HG03097 (cell line): ENCODE measurements at regions not wholly inside any gene's neighbourhood (a gene's known extent, or its start where the extent isn't known, plus 50 kb on each side); places are given as distances from the start of the nearest gene placed in this dataset.
"Not testable (repeated sequence)": the region's sequence is repeated elsewhere in the genome, so short reads cannot be mapped to it uniquely, and the experiment has no call there.

Experiments used
- ATAC-seq: cut with Tn5 transposase; IDR thresholded peaks from one replicate; pipeline ENCODE4 v1.9.1; 2021; ENCODE audit not compliant: unreplicated experiment, low FRiP score

- no peak for ATAC-seq
Measured at GRCh38 chr5:102068870-102069269, 227.2 kb downstream of the SLCO4C1 start.

- ATAC-seq, result no peak
Measured at GRCh38 chr5:102049517-102049916, 246.6 kb downstream of the SLCO4C1 start.

- no peak for ATAC-seq
Measured at GRCh38 chr5:102048940-102049339, 247.1 kb downstream of the SLCO4C1 start.

GRCh38 chr5:102047073-102047472 is 249.0 kb downstream of the SLCO4C1 start:
- not testable (repeated sequence) for ATAC-seq

GRCh38 chr5:102040326-102040725 is 255.8 kb downstream of the SLCO4C1 start:
- no peak for ATAC-seq

- ATAC-seq, result no peak
Measured at GRCh38 chr5:102036927-102037326, 259.2 kb downstream of the SLCO4C1 start.

- ATAC-seq, result no peak
Measured at GRCh38 chr5:102031711-102032110, 264.4 kb downstream of the SLCO4C1 start.

GRCh38 chr5:102018690-102019089 is 277.4 kb downstream of the SLCO4C1 start:
- no peak for ATAC-seq

GRCh38 chr5:102018279-102018678 is 277.8 kb downstream of the SLCO4C1 start:
- ATAC-seq, result no peak

- ATAC-seq, result no peak
Measured at GRCh38 chr5:102014371-102014770, 281.7 kb downstream of the SLCO4C1 start.

GRCh38 chr5:102010644-102011043 is 285.4 kb downstream of the SLCO4C1 start:
- no peak for ATAC-seq

GRCh38 chr5:101997235-101997634 is 298.8 kb downstream of the SLCO4C1 start:
- no peak for ATAC-seq

- ATAC-seq, result no peak
Measured at GRCh38 chr5:101995585-101995984, 300.5 kb downstream of the SLCO4C1 start.

GRCh38 chr5:101991486-101991885 is 304.6 kb downstream of the SLCO4C1 start:
- no peak for ATAC-seq

GRCh38 chr5:101989659-101990058 is 306.4 kb downstream of the SLCO4C1 start:
- ATAC-seq, result no peak

- ATAC-seq, result peak; percentile 62
Measured at GRCh38 chr5:101977729-101978345, 318.2 kb downstream of the SLCO4C1 start.

- ATAC-seq, result no peak
Measured at GRCh38 chr5:101976933-101977332, 319.2 kb downstream of the SLCO4C1 start.

- no peak for ATAC-seq
Measured at GRCh38 chr5:101969742-101970141, 326.3 kb downstream of the SLCO4C1 start.

- no peak for ATAC-seq
Measured at GRCh38 chr5:101966476-101966875, 329.6 kb downstream of the SLCO4C1 start.

GRCh38 chr5:101955891-101956290 is 340.2 kb downstream of the SLCO4C1 start:
- no peak for ATAC-seq

GRCh38 chr5:101950019-101950418 is 346.1 kb downstream of the SLCO4C1 start:
- no peak for ATAC-seq

GRCh38 chr5:101948615-101949014 is 347.5 kb downstream of the SLCO4C1 start:
- ATAC-seq, result no peak

- no peak for ATAC-seq
Measured at GRCh38 chr5:101943784-101944183, 352.3 kb downstream of the SLCO4C1 start.
